Stomach smooth muscle (tissue), 2 donors: ENCODE measurements at regions not wholly inside any gene's neighbourhood (a gene's known extent, or its start where the extent isn't known, plus 50 kb on each side); places are given as distances from the start of the nearest gene placed in this dataset.

Experiments used
- H3K27ac ChIP-seq: one replicate; pipeline ENCODE4 v1.7.0; 2013; ENCODE audit warnings: mild to moderate bottlenecking, low read length, inconsistent platforms
- H3K27me3 ChIP-seq, 2 donors: one replicate each; pipeline ENCODE4 v1.7.0; 2013; ENCODE audit warnings: low read length in 2 of 2; ENCODE audit not compliant: insufficient read depth in 2 of 2, control insufficient read depth in 1 of 2
- H3K36me3 ChIP-seq, 2 donors: one replicate each; pipeline ENCODE4 v1.7.0; 2013; ENCODE audit warnings: low read length in 2 of 2; ENCODE audit not compliant: control insufficient read depth in 2 of 2, insufficient read depth in 2 of 2
- H3K4me1 ChIP-seq: one replicate; pipeline ENCODE4 v1.7.0; 2013; ENCODE audit warnings: low read length; ENCODE audit not compliant: control insufficient read depth, insufficient read depth
- H3K4me3 ChIP-seq, 2 donors: one replicate each; pipeline ENCODE4 v1.7.0; 2013; ENCODE audit warnings: low read length in 2 of 2
- H3K9ac ChIP-seq, 2 donors: one replicate each; pipeline ENCODE4 v1.7.0; 2013; ENCODE audit warnings: low read length in 2 of 2, mild to moderate bottlenecking in 1 of 2
- H3K9me3 ChIP-seq, 2 donors: one replicate each; pipeline ENCODE4 v1.7.0; 2013; ENCODE audit warnings: low read length in 2 of 2; ENCODE audit not compliant: control insufficient read depth in 2 of 2
- donor health status: healthy.
- donor health status: Pancreatic carcinoma.

DNA sequence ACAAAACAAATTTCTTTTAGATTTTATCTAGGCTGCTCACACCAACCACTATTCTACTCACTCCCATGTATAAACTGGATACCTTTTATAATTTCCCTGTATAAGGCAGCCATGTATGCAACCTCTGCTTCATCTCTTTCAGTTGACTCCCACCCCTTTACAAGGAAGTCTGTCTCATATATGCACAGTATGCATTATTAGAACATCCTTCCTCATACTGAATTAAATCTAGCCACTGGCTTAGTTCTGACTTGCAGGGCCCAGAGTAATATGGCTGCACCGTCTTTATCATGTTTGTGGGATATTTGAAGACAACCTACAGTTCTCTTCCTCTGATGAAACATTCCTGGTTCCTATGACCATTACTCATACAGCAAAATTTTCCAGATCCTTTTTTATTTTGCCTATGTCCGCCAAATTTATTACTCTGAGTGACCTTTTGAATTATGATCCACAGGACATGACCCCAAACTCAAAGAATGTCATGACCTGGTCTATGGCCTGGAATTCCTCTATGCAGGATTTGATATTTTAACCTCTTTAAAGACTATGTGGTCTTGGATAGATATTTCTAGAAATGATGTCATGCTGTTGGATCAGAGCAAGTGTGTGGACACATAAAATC, 76.6 kb upstream of the ITGA1 start:
- Histone ChIP-seq H3K27ac (no peak overlapping the region), H3K4me3 (no peak overlapping the region), H3K9me3 (no peaks in the 10 kb centered on the region), H3K4me1 (no peaks in the 10 kb centered on the region), H3K9ac (no peak overlapping the region), H3K36me3 (no peaks in the 10 kb centered on the region), H3K27me3 (no peaks in the 10 kb centered on the region)

DNA sequence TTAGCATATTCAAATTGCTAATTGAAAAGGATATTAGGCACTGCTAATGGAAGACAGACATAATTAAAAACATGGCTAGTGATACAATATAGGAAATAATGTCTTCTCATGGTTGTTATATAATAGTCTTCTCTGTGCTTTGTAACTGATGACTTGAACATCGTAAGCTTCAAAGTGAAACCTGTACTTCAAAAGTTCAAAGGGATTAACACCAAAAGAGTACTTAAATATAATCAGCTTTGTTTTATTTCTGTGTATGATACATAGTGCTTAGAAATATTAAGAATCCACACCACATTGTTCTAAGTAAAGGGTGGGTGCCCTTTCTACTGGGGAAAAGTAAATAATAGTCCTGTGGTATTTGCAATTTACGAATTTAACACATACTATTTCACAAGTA, 75.4 kb upstream of the ITGA1 start:
- Histone ChIP-seq H3K27ac (no peak overlapping the region), H3K27me3 (no peaks in the 10 kb centered on the region), H3K4me3 (no peak overlapping the region), H3K36me3 (no peaks in the 10 kb centered on the region), H3K4me1 (no peaks in the 10 kb centered on the region), H3K9me3 (no peaks in the 10 kb centered on the region), H3K9ac (no peak overlapping the region)

DNA sequence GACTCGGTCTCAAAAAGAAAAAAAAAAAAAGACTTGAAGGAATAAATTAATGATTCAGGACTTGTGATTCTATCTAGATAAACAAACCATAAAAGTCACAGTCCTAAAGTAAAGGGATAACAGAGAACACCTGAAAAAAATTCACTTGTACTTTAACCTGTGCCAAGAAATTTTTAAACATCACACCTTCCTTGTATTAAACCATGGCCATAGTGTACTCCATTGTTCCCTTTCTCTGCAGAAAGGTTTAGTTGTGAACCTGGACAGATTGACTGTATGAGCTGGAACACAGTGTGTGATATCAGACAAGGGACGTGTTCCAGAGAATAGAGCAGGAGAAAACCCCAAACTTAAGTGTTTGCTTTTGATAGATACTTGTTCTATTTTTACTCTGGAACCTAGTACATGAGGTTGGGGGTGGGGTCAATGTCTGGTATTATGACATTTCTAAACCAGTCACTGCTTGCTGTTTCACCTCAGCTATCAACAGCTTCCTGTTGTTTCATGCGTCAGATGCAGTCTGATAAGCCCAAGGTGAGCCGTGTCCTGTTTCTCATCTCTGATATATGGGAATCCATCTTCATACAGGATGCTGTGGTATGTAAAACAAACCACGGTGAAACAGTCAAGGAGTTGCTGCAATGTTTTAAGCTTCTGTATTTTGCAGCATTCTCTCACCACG, 62.5 kb upstream of the ITGA1 start:
- Histone ChIP-seq H3K4me1 (peaks cover 9% of the 10 kb centered on the region), H3K4me3 (no peak overlapping the region), H3K36me3 (no peaks in the 10 kb centered on the region), H3K27me3 (no peaks in the 10 kb centered on the region), H3K27ac (peak overlapping the region; percentile 37), H3K9me3 (no peaks in the 10 kb centered on the region), H3K9ac (no peak overlapping the region)

DNA sequence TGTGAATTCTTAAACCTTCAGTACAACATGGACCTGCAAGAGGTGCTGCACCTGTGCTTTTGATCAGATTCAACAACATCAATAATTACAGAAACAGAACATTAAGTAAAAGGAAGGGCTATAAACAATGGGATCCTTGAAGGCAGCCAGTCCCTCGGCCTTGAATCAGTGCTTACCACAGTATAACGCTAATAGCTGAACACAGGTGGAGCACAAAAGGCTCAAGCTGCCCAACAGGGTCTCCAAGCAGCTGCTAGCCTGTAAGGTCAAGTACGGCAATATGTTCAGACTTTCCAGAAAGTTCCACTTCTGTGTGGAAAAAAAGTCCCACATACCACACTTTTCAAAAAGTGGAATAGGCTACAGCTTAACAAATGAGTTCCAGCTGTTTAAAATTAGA, 61.9 kb upstream of the ITGA1 start:
- Histone ChIP-seq H3K9ac (no peak overlapping the region), H3K9me3 (no peaks in the 10 kb centered on the region), H3K27ac (peak overlapping the region; percentile 37), H3K4me1 (peaks cover 9% of the 10 kb centered on the region), H3K36me3 (no peaks in the 10 kb centered on the region), H3K4me3 (peak overlapping the region in 1 of 2 donors; percentile 4), H3K27me3 (no peaks in the 10 kb centered on the region)

DNA sequence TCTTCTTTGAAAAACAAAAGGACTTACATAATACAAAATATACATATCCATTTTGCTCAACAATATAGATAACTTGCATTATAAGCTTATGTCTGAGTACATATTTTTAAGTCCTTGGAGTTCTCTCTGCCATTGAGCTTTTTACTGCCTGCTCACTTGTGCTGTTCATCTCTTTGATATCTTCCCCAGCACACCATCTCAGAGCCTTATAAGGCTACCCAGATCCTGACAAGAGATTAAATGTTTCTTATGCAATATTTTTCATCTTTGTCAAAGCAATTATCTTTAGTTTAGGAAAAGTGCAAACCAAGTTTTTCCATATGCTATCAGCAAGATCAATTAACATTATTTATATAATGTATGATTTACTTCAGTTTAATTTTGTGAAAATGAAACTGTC, 60.7 kb upstream of the ITGA1 start:
- Histone ChIP-seq H3K36me3 (no peaks in the 10 kb centered on the region), H3K9ac (no peak overlapping the region), H3K27me3 (no peaks in the 10 kb centered on the region), H3K9me3 (no peaks in the 10 kb centered on the region), H3K4me1 (peaks cover 9% of the 10 kb centered on the region), H3K4me3 (no peak overlapping the region), H3K27ac (no peak overlapping the region)

DNA sequence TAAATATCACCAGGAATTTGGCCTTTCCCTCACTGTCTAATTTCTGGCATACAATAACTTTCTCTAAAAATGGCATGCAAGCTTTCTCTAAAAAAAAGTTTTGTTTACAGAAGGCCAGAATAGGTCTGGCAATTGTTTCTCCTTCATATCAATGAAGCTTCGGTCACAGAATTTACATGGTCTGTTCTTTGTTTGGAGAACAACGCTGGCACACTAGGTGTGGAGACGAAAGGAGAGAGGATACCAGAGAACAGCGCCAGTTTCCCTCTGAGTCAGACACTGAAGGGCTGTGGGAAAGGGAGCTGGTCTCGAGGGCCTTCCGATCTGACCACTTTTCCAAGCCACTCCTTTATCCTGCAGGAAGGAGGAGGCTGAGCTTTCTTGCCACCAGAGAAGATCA, 60.1 kb upstream of the ITGA1 start:
- Histone ChIP-seq H3K27me3 (no peaks in the 10 kb centered on the region), H3K9me3 (no peaks in the 10 kb centered on the region), H3K36me3 (no peaks in the 10 kb centered on the region), H3K4me3 (peak overlapping the region in 1 of 2 donors; percentile 40), H3K9ac (peak overlapping the region in 1 of 2 donors; percentile 37), H3K27ac (peak overlapping the region; percentile 53), H3K4me1 (peaks cover 9% of the 10 kb centered on the region)

DNA sequence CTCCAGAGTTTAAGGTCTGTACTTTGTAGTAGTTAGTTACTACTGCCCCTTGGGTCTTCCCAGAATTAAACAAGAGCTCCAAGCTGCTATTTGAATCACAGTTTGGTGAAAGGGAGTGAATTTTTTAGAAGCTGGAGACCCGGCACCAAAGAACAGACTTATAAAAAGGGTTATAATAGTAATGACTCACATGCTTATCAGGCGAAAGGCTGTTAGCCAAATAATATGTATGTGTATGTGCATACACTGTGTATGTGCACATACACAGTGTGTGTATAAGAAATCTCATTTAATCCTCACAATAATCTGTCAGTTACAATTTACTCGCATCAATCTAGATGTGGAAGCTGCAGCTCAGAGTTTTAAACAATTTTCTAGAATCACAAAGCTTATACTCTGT, 59.5 kb upstream of the ITGA1 start:
- Histone ChIP-seq H3K36me3 (no peaks in the 10 kb centered on the region), H3K4me3 (no peak overlapping the region), H3K27me3 (no peaks in the 10 kb centered on the region), H3K9me3 (no peaks in the 10 kb centered on the region), H3K4me1 (peaks cover 9% of the 10 kb centered on the region), H3K27ac (peak overlapping the region; percentile 53), H3K9ac (no peak overlapping the region)

DNA sequence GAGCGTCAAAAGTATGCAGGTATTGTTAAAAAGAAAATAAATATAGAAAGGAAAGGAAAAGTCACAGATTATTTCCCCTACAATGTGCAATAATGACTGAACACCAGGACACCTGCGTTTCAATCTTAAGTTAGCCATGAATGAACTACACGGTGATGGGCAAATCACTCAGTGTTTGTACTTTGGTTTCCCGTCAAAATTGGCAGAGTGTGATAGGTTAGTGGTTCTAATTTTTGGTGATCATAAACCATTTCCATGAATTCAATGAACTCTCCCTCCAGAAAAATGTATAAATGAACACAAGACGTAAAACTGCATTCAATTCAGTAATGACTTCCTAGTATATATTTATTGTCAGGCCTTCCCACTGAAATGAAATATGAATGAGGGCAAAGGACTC, 59.0 kb upstream of the ITGA1 start:
- Histone ChIP-seq H3K27ac (no peak overlapping the region), H3K27me3 (no peaks in the 10 kb centered on the region), H3K9me3 (no peaks in the 10 kb centered on the region), H3K36me3 (no peaks in the 10 kb centered on the region), H3K4me1 (peaks cover 9% of the 10 kb centered on the region), H3K9ac (no peak overlapping the region), H3K4me3 (no peak overlapping the region)

DNA sequence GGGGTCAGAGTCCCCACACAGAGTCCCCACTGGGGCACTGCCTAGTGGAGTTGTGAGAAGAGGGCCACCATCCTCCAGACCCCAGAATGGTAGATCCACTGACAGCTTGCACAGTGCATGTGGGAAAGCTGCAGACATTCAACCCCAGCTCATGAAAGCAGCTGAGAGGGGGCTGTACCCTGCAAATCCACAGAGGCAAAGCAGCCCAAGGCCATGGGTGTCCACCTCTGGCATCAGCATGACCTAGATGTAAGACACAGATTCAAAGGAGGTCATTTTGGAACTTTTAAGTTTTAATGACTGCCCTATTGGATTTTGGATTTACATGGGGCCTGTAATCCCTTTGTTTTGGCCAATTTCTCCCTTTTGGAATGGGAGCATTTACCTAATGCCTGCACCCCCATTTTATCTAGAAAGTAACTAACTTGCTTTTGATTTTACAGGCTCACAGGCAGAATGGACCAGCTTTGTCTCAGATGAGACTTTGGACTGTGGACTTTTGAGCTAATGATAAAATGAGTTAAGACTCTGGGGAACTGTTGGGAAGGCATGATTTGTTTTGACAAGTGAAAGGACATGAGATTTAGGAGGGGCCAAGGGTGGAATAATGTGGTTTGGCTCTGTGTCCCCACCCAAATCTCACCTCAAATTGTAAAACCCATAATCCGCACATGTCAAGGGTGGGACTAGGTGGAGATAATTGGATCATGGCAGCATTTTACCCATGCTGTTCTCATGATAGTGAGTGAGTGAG, 56.3 kb upstream of the ITGA1 start:
- H3K9ac ChIP-seq, result no peak overlapping the region
- no peaks in the 10 kb centered on the region for H3K9me3 ChIP-seq
- no peaks in the 10 kb centered on the region for H3K27me3 ChIP-seq
- no peaks in the 10 kb centered on the region for H3K4me1 ChIP-seq
- no peaks in the 10 kb centered on the region for H3K36me3 ChIP-seq
- no peak overlapping the region for H3K27ac ChIP-seq
- H3K4me3 ChIP-seq, result no peak overlapping the region

DNA sequence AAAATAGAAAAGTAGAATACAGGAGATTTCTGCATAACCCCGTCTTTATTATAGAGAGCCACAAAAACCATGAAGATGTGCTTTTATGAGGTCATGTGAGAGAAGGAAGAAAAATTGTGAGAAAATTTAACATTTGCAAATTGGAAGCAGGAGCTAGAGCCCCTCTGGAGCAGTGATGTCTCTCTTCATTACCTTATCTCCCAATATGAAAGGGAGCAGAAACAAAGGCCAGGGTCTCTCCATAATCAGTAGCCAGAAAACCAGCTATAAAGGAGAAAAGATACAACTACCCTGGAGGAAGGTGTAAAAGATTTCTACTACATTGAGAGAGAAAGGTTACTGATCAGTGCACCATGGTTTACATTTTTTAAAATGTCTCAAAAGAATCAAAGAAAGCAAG, 53.2 kb upstream of the ITGA1 start:
- H3K36me3 ChIP-seq, result no peaks in the 10 kb centered on the region
- H3K4me1 ChIP-seq, result no peaks in the 10 kb centered on the region
- H3K9me3 ChIP-seq, result no peaks in the 10 kb centered on the region
- no peak overlapping the region for H3K27ac ChIP-seq
- no peak overlapping the region for H3K4me3 ChIP-seq
- H3K27me3 ChIP-seq, result no peaks in the 10 kb centered on the region
- H3K9ac ChIP-seq, result no peak overlapping the region

DNA sequence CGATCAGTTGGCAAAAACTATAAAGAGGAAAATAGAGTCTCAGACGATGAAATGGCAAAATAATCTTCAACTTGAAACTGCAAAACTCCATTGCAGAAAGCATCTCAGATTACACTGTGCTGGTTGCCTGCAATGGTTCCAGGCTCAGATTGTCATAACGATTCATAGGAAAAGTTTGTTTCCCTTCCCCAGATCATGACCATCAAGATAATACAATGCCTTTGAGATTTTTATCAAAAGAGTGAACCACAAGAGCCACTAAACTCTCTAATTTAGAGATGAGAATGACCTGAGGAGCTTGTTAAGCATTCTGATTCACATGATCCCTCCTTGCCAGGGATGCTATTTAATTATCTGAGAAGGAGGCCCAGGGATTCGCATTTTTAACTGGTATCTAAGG, 52.6 kb upstream of the ITGA1 start:
- Histone ChIP-seq H3K4me3 (no peak overlapping the region), H3K9ac (no peak overlapping the region), H3K27me3 (no peaks in the 10 kb centered on the region), H3K36me3 (no peaks in the 10 kb centered on the region), H3K9me3 (no peaks in the 10 kb centered on the region), H3K27ac (no peak overlapping the region), H3K4me1 (no peaks in the 10 kb centered on the region)
